Bone marrow (tissue), 2 donors: ENCODE measurements at regions not wholly inside any gene's neighbourhood (a gene's known extent, or its start where the extent isn't known, plus 50 kb on each side); places are given as distances from the start of the nearest gene placed in this dataset.

Source experiments
- DNase-seq, 2 donors: peaks; one replicate each; lab custom pipeline; 2025; lab: John Stamatoyannopoulos, UW

DNA sequence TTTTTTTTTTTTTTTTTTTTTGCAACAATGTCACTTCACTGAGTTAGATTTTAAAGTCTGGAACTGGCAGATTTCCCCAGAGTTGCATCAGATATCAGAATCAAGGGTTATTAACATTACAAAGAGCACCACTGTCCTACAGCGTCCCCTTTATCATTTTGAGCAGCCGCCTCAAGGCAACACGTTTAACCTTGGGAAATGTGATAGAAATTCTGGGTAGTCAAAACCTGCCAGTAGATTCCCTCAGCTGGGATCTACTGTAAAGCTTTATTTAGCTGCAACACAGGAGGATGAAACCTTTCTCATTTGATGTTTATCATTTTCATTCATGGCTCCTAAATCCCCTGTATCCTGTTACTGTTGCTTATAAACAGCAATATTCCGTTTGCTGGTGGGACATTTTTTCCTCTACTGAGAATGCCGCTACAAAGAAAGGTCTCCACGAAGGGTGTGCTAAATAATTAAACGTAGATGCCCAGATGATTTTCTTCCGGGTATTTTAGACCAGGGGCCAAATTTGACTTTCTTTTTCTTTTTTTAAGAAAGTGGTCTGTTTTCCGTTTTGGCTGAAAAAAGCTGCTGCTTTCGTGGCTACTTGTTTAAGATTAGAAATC is 436.1 kb upstream of the GOT2 start:
- DNase-seq = no peak

GRCh38 chr16:59169168-59169567 is 435.1 kb upstream of the GOT2 start:
- no peak for DNase-seq

DNA sequence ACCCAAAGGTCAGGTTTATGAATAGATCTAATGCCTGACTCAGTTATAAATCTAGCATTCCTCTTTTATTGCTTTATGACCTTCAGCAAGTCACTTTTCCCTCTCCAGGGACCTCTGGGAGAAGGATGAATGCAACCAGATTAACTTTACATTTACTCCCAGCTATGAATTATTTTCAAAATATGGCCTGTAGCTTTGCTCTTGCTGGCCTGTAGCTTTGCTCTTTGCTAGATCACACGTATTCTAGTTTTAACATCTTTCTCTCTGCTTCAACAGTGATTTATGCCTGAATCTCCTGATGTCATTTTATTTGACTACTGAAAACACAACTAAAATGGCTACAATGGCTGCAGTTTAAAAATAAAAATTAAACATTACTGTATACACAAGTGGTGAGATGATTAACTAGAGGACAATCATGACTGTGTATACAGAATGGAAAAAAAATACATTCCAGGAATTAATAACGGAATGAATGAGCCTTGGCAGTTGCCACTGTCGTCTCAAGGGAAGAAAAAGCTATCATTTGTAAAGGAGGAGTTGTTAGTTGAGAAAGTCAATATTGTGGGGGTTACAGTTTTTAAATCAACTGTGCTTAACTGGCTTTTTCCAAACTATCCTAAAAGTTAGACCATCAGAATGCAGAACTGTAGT is 434.5 kb upstream of the GOT2 start:
- no peak for DNase-seq

- DNase-seq = no peak
Measured at GRCh38 chr16:59164461-59164860, 430.3 kb upstream of the GOT2 start.

DNA sequence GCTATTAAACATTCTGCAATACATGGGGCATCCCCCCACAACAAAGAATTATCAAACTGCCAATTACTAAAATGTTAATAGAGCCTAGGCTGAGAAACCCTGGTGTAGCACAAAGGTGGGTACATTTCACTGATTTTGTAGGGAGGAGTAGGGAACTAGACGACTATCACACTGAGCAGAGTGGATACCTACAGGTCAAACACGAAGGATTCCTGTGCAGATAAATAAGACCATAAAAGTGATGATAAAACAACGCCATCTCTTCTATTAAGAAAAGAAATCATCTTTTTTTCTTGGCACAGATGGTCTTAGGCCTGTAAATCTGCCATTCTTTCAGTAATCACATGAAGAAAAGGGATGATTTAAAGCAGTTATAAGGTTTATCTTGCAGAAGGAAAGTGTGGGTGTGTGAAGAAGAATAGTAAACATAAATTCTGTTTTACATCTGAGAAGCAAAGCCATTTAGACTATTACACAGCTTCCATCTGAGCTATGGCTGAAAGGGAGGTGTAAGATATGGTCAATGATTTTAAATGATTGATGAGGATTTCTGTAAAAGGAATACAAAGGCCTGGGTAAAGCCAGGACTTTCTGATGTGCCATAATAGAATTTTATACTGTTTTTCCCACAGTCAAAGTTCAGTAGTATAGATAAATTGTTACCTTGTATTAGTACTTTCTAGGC is 429.4 kb upstream of the GOT2 start:
- no peak for DNase-seq

DNA sequence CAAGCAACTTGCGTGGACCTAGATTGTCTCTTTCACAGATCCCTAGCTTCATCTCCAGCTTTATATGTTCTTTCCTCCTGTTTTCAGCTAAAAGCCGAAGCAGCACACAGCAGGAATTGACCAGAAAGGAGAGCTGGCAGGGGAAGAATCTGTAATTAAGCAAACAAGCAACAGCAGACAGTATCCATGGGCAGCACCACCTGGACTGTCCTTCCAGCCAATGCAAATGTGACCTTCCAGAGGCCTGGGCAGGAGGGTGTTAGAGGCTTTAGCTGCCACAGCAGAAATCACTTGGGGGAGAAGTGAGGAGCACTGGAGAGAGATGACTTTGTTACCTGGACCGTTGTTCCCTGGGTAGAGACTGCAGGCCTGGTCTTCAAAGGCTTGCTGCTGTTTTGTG is 427.6 kb upstream of the GOT2 start:
- no peak for DNase-seq

DNA sequence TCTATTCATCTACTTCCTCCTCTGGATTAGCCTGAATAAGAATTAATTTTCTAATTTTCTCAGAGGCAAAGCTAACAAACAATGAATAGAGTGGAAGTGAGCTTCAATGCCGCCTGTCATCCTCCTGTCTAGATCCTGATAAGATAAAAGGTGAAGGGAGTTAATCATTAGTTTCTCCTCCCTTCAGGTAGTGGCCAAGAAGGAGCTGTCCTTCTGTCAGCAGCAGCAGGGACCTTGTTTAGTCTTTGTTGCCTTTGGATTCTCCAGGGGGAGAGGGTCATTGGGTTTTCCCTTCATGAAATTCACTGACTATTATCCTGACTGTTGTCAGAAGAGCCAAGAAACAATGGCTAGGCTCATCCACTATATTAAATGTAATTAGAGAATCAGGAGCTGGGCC is 420.2 kb upstream of the GOT2 start:
- no peak for DNase-seq

- DNase-seq = no peak
Measured at GRCh38 chr16:59148769-59149155, 414.6 kb upstream of the GOT2 start.

DNA sequence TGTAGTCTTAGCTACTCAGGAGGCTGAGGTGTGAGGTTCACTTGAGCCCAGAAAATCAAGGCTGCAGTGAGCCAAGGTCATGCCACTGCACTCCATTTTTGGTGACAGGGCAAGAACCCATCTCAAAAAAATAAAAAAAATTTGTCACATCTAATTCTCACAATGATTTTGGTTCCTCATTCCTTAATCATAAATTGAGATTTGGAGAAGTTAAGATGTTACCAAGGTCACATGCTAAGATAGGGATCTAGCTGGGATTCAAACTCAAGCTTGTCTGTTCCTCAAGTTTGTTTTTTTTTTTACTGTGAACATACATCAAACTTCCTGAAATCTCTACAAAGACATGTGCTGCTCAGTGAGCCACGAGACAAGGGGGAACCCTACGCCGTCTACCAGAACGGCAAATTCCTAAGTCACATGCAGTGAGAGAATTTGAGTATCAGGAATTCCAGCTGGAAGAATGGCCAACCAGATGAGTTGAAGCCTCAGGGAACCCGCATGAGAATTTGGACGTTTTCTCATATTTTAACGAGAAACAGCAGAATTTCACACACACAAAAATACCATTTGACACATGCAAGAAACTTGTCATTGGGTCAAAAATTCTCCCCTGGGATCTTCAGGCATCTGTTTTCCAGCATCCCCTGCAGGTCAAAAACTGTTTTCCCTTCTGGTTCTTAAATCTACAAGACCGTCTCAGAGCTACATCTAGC is 414.1 kb upstream of the GOT2 start:
- DNase-seq = no peak

DNA sequence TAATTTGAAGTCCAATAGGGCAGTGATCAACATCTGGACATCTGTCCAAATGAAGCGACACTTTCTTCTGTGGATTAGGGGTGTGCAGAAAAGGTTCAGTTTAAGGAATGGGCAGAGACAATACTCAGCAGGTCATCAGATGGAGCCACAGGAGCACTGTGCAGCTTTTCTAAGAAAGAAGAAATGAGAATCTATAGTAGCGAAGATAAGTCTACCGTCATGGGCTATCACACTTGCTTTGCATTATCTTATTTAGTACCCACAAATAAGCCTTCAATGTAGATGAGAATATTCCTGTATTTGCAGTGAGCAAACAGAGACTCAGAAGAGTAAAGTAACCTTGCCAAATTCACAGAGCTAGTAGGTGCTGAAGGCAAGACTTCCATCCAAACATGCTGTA is 412.0 kb upstream of the GOT2 start:
- DNase-seq = no peak

- DNase-seq = no peak
Measured at GRCh38 chr16:59144841-59145240, 410.7 kb upstream of the GOT2 start.

DNA sequence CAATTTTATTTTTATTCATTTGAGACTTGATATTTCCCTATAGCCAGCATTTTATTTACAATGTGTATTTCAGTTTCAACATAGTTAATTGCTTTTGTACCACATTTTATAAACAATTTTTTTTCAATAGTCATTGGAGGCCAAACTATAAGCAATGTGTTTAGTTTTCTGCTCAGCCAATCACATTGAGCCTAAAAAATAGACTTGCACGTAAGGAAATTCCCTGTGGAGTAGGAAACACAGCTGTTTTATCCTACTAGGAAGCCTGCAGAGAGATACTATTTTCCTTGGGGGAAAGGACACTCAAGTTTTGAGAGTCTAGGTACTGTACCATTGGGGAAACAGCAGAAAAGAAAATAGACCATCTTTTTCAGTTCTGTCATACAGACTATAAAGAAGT is 410.2 kb upstream of the GOT2 start:
- no peak for DNase-seq

DNA sequence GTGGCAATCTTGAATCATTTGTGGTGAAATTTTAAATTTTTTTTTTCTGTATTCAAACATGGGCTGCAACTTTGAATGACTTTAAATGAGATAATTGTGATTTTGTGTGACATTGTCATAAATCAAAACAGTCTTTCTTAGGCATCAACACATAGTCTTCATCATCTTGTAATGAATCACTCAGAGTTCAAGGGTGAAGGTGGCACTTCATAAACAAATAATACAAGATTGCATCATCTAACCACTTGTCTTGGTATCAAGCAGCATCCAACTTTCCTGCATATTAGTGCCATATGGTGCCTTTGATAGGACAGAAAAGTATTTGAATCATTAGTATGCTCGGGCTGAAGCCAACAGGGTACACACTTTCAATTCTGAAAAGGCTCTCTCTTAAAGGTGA is 392.4 kb upstream of the GOT2 start:
- DNase-seq = no peak

DNA sequence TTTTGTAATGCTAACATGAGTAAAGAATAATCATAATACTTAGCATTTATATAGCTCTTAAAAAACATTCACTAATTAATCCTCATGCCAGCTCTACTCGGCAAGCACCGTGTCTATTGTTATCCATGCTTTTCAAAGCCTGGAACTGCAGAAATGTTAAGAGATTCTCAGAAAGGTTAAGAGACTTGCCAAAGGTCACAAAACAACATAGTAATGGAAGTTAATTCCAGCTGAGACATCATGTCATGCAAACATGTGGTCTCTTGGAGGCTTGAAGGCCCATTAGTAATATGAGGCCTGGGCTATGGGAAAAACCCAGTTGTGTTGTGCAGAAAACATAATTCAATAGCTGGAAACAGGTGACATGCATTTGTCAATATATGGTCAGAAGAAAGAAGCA is 389.9 kb upstream of the GOT2 start:
- DNase-seq = no peak

- no peak for DNase-seq
Measured at GRCh38 chr16:59123479-59123878, 389.4 kb upstream of the GOT2 start.

DNA sequence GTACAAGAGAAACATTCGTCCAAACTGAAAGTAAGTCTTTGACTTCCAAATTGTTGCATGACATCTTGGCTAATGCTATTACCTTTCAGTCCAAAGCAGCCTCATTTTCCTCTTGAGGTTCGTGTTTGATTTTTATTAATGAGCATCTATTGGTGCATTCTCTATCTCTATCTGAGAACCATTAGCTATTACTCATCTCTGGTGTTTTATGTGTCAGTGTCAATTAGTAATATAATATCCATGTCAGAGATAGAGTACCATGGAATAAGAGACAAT is 388.1 kb upstream of the GOT2 start:
- no peak for DNase-seq

DNA sequence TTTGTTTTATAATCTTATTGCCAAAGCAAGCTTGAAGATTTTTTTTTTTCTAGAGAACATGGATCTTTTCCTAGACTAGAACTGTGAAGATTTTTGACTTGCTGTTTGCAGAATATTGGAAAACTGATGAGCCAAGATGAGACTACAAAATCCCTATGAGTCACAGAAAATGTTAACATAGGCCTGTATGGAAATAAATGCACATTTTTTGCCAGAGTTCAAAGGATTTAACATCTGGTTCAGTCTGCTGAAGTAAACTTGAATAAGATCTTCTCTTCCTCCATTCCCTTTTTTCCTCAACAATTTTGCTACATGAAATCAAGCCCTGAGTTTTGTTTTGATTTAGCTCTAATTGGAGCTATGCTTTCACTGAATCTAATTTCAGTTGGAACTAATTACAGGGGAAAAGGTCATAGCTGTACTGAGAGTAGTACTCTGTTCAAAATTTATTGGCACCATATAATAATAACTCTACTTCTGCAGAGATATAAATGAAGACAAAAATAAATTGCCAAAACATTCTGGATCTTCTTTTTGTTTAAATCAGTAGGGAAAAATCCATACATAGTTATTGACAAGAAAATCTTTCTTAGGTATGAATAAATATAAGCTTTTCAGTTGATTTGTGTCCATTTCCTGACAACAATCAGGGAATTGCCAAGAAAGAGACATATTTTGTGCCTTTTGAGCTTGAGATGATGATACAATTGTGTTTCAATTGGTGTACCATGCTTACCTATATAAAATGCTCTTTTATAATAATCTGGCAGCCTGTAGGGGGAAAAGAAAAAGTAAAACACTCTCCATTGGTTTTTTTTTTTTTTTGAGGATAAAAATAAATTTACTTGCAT is 387.5 kb upstream of the GOT2 start:
- DNase-seq = no peak

DNA sequence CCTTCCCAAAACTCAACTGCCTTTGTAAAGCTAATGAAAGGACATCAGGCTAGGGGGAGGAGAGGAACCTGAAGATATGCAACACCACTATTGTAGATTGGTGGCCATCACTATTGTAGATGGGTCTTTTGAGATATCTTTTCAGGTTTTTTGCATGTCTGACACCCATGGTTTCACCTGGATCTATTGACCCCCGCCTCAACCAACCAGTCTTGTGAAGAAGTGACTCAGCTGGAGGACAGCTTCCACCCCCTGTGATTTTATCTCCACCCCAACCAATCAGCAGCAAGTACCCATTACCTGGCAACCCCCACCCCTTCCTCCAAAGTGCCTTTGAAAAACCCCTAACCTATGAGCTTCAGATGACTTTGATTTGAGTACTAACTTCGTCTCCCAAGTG is 382.6 kb upstream of the GOT2 start:
- DNase-seq = no peak

DNA sequence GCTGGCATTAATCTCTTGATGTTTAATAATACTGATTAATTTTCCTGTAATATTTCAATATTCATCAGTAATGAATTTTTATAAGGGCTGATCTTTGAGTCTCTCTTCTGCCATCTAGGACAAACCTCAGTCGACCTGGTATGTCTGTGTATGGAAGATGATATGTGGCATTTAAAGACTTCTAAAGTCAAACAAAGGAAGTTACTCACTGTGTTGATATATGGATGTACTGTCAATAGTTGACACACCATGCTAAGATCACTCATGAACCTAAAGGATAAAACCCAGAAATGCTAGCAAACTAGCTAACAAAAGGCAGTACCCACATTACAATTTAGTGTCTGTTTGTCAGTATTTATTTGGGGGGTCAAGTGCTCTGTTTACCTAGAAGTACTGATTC is 380.7 kb upstream of the GOT2 start:
- no peak for DNase-seq

- no peak for DNase-seq
Measured at GRCh38 chr16:59113004-59113670, 379.0 kb upstream of the GOT2 start.

GRCh38 chr16:59111280-59111679 is 377.2 kb upstream of the GOT2 start:
- no peak for DNase-seq

DNA sequence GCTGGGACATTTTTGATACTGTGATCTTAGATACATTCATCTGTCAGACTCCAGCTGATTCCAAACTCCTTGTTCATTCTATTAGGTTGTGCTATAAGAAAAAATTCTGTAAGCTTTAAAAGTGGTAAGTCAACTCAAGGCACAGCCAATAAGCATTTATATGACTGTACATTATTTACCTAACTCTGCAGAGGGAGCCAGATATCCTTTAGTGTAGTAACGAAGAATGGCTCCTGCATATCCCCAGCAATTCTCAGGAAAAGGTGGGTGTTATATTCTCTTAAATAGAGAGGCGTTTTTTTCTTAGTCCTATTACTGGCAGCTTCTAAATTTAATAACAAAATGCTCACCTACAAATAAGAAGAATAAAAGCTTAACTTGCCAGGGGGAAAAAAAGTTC is 374.3 kb upstream of the GOT2 start:
- no peak for DNase-seq
